Subcutaneous abdominal adipose tissue (tissue), 5 donors: ENCODE measurements at regions not wholly inside any gene's neighbourhood (a gene's known extent, or its start where the extent isn't known, plus 50 kb on each side); places are given as distances from the start of the nearest gene placed in this dataset.

Experiments
- H3K27ac ChIP-seq: one replicate; pipeline ENCODE4 v1.7.0; 2013; ENCODE audit warnings: low read depth, mild to moderate bottlenecking, inconsistent platforms, low read length, moderate library complexity
- H3K27me3 ChIP-seq, 5 donors: one replicate each; pipeline ENCODE4 v1.7.0; 2013; ENCODE audit warnings: low read length in 5 of 5, inconsistent platforms in 1 of 5; ENCODE audit not compliant: control insufficient read depth in 5 of 5, insufficient read depth in 4 of 5
- H3K36me3 ChIP-seq, 5 donors: one replicate each; pipeline ENCODE4 v1.7.0; 2013; ENCODE audit warnings: low read length in 5 of 5; ENCODE audit not compliant: control insufficient read depth in 5 of 5, insufficient read depth in 5 of 5
- H3K4me1 ChIP-seq, 5 donors: one replicate each; pipeline ENCODE4 v1.7.0; 2013; ENCODE audit warnings: low read length in 5 of 5, mild to moderate bottlenecking in 3 of 5, moderate library complexity in 1 of 5; ENCODE audit not compliant: control insufficient read depth in 5 of 5, insufficient read depth in 5 of 5
- H3K4me3 ChIP-seq, 5 donors: one replicate each; pipeline ENCODE4 v1.7.0; 2013; ENCODE audit warnings: low read length in 5 of 5, low read depth in 1 of 5
- H3K9ac ChIP-seq, 5 donors: one replicate each; pipeline ENCODE4 v1.7.0; 2013; ENCODE audit warnings: low read length in 5 of 5, mild to moderate bottlenecking in 4 of 5, moderate library complexity in 3 of 5
- H3K9me3 ChIP-seq, 5 donors: one replicate each; pipeline ENCODE4 v1.7.0; 2013; ENCODE audit warnings: low read length in 5 of 5; ENCODE audit not compliant: control insufficient read depth in 5 of 5
- donor health status: healthy.
- donor health status: healthy.
- donor health status: healthy.
- donor health status: healthy.
- donor health status: healthy.

DNA sequence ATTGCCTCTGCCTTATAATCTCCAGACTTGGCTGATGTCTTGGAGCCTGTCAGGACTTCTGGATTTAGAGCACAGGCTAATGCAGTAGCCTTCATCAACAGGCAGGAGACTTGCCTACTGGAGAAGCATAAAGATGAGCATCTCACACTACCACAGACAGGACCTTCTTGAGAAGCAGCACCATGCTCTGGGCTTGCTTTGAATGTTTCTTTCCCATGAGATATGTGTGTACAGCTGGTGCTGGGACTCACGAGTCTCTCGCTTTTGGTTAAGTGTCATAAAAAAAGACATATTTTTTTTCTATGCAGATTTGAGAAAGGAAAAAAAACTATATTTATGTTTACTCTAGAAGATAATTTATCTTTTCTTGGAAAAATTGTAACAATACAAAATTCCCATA is 671.3 kb downstream of the MRPL39 start:
- H3K4me1 ChIP-seq = peaks cover 0 to 10% (median 0%) of the 10 kb centered on the region in 5 donors
- H3K27me3 ChIP-seq = no peaks in the 10 kb centered on the region
- H3K4me3 ChIP-seq = no peak overlapping the region
- H3K27ac ChIP-seq = no peak overlapping the region
- no peaks in the 10 kb centered on the region for H3K9me3 ChIP-seq
- H3K9ac ChIP-seq = no peak overlapping the region
- H3K36me3 ChIP-seq = no peaks in the 10 kb centered on the region

DNA sequence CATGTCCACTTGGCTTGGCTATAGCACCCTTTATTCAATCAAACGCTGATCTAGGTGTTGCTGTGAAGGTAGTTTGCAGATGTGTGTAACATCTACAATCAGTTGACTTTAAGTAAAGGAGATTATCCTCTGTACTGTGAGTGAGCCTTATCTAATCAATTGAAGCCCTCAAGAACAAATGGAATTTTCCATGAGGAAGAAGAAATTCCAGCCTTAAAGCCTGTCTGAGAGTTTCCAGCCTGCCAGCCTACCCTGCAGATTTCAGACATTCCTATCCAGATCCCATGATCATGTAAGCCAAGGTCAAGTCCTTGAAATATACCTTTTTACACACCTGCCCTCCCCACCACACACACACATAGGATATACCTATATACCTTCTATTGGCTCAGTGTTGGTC is 696.7 kb downstream of the MRPL39 start:
- Histone ChIP-seq H3K9me3 (no peaks in the 10 kb centered on the region), H3K4me1 (no peaks in the 10 kb centered on the region), H3K36me3 (no peaks in the 10 kb centered on the region), H3K27ac (no peak overlapping the region), H3K27me3 (no peaks in the 10 kb centered on the region), H3K4me3 (no peak overlapping the region), H3K9ac (no peak overlapping the region)

DNA sequence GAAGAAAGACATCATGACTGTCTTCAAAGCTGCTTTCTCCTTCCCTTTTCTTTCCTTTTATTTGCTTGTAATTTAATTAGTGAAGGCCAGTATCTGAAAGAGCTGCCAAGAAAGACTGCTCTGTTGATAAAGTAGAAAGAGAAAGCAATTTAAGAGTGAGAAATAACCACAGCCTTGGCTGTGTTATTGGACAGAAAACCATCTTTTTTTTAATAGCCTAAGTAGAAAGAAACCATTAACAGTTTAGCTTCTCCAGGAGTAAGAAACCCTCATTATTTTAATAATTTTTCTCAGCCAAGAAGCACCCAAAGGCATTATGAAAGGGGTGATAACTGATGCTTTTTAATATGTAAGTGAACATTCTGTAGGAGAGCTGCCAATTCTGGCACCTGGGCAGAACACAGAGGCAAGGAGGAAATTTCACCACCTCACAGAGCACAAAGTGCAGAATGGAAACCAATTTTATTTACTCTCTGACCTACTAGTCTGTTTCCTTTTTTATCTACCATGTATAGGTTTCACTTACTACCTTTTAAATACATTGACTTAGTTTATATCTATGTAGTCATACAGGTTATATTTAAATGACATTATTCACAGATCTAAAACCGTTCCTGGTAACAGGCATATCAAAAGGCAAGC is 703.2 kb downstream of the MRPL39 start:
- H3K9ac ChIP-seq = no peak overlapping the region
- no peak overlapping the region for H3K4me3 ChIP-seq
- no peak overlapping the region for H3K27ac ChIP-seq
- no peaks in the 10 kb centered on the region for H3K27me3 ChIP-seq
- no peaks in the 10 kb centered on the region for H3K4me1 ChIP-seq
- H3K36me3 ChIP-seq = no peaks in the 10 kb centered on the region
- no peaks in the 10 kb centered on the region for H3K9me3 ChIP-seq

DNA sequence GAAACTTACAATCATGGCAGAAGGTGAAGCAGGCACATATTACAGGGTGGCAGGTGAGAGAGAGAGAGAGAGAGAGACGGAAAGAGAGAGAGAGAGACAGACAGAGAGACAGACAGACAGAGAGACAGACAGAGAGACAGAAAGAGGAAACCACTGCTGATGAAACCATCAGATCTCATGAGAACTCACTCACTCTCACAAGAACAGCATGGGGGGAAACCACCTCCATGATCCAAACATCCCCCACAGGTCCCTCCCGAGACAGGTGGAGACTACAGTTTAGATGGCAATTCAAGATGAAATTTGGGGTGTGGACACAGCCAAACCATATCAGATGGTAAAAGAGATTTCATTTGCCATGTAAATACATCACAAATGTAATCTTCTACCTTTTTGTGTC is 708.1 kb downstream of the MRPL39 start:
- Histone ChIP-seq H3K9ac (no peak overlapping the region), H3K4me3 (no peak overlapping the region), H3K36me3 (no peaks in the 10 kb centered on the region), H3K4me1 (no peaks in the 10 kb centered on the region), H3K27ac (no peak overlapping the region), H3K9me3 (no peaks in the 10 kb centered on the region), H3K27me3 (no peaks in the 10 kb centered on the region)

DNA sequence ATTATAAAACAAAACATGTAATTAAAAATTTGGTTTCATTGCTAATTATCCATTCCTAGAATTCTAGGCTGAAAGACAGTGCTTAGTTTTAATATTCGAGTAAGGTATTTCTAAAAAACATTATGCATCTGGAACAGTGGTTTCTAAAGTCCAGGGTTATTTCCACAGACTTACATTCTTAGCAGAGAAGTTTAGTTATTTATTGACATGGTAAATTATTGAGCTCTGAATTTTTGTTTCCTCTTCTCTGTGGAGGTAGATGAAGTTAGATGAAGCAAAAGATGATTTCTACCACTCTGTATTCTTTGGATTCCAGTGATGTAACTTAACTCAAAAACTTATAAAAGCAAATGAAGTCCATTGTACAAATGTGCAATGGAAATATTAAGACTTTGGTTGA is 709.4 kb downstream of the MRPL39 start:
- H3K36me3 ChIP-seq = no peaks in the 10 kb centered on the region
- no peak overlapping the region for H3K27ac ChIP-seq

DNA sequence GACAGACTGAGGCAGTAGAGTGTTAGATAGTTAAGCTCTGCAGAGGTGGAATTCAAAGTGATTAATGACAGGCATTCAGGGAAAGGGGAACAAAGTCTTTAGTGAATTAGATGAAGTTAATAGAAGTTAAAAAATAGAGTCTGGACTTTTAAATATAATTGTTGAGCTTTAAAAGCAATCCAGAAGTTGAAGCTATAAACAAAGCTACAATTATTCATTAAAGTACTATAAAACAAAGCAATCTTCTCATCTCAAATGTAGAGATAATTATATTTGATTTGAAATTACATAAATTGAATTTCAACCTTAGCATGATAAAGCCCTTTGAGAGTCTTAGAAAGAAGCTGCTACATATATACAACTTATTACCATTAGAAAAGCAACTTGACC is 710.6 kb downstream of the MRPL39 start:
- Histone ChIP-seq H3K9me3 (no peaks in the 10 kb centered on the region), H3K27ac (no peak overlapping the region), H3K36me3 (no peaks in the 10 kb centered on the region), H3K4me1 (no peaks in the 10 kb centered on the region), H3K9ac (no peak overlapping the region), H3K4me3 (no peak overlapping the region), H3K27me3 (no peaks in the 10 kb centered on the region)

More for the DNA sequence above, 709.4 kb downstream of the MRPL39 start:
- Histone ChIP-seq H3K27me3 (no peaks in the 10 kb centered on the region), H3K4me1 (no peaks in the 10 kb centered on the region), H3K9ac (no peak overlapping the region), H3K9me3 (no peaks in the 10 kb centered on the region), H3K4me3 (no peak overlapping the region)

DNA sequence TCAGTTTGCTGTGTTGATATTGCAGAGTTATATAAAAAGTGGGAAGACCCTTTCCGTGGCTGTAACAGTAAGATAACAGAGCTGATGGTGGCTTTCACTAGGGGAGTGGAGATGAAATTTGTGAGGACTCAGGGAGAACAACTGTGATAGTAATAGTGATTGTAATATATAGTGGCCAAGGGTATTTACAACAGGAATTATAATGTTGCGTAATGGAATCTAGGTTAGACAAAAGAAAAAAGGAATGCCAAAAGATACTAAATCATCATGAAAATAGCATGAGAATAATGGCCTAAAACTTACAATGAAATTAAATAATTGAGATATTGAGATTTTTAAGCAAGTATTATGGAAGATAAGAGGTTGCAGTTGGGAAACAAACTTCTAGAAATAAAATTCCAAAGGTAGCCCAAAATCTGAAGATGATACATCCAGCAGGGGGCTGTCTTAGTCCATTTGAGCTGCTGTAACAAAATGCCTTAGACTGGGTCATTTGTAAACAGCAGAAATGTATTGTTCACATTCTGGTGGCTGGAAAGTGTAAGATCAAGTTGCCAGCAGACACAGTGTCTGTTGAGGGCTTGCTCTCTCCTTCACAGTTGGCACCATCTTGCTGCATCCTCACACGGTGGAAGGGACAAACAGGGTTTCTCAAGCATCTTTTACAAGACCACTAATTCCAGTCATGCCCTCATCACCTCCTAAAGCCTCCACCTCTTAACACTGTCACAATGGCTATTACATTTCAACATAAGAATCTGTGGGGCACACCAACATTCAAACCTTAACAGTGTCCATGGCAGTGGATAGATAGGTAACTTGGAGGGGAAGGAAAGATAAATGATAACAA is 711.2 kb downstream of the MRPL39 start:
- Histone ChIP-seq H3K9me3 (no peaks in the 10 kb centered on the region), H3K27ac (no peak overlapping the region), H3K27me3 (no peaks in the 10 kb centered on the region), H3K4me1 (no peaks in the 10 kb centered on the region), H3K36me3 (no peaks in the 10 kb centered on the region), H3K9ac (no peak overlapping the region), H3K4me3 (no peak overlapping the region)

DNA sequence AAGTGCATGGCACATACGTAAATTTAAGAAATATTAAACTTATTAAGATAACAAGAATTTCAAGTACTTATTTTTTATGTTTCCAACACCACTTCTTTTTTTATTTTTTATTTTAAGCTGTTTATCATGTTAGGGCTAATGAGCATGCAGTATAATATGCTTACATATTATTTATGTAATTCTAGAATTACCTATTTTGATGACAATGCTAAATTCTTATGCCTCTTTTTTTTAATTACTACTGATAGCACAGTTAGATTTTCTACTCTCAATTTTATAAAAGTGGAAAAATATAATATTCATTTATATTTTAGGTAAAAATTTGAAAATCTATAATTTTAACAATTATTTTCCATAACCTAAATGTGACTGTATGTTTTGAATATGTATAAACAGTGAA is 713.0 kb downstream of the MRPL39 start:
- Histone ChIP-seq H3K9ac (no peak overlapping the region), H3K9me3 (no peaks in the 10 kb centered on the region)

DNA sequence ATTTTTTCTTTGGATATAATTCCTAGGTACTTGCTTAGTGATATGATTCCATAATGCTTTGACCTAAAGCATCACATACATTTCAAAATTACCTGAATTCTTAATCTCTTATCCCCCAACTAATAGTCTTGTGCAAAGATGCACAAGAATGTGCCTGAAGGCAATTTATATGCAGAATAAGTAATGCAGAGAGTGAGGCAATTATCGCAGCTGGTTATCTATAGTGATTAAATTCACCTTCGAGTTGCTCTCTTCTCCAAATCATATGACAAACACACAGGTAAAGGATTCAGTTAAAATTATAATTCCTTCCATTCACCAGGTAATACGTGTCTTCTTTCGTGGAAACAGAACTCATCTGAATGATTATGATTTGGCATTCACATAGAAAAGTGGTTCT is 717.3 kb downstream of the MRPL39 start:
- H3K4me1 ChIP-seq = no peaks in the 10 kb centered on the region
- H3K9ac ChIP-seq = no peak overlapping the region
- no peak overlapping the region for H3K27ac ChIP-seq
- H3K9me3 ChIP-seq = no peaks in the 10 kb centered on the region
- no peaks in the 10 kb centered on the region for H3K36me3 ChIP-seq
- no peaks in the 10 kb centered on the region for H3K27me3 ChIP-seq
- no peak overlapping the region for H3K4me3 ChIP-seq

More for the DNA sequence above, 713.0 kb downstream of the MRPL39 start:
- Histone ChIP-seq H3K4me1 (no peaks in the 10 kb centered on the region), H3K27ac (no peak overlapping the region), H3K4me3 (no peak overlapping the region), H3K27me3 (no peaks in the 10 kb centered on the region), H3K36me3 (no peaks in the 10 kb centered on the region)

DNA sequence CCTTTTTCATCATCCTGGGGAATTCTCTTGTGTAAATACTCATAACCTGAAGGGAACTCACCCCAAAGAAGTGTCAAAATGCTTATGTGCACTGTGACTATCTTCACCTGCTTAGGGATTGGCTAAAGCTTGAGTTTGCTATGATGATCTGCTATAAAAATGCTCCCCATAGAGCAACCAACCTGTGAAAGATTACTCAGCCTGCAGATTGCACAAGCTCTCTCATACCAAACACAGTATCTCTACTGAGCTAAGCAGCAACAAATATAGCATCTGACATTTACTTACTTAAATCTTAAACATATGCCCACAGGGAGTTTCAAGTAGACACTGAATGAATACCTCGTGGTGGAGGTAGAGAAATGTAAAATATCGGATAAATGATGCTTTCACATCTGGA is 725.8 kb downstream of the MRPL39 start:
- H3K4me3 ChIP-seq = no peak overlapping the region
- no peaks in the 10 kb centered on the region for H3K36me3 ChIP-seq
- no peaks in the 10 kb centered on the region for H3K4me1 ChIP-seq
- H3K9ac ChIP-seq = no peak overlapping the region
- H3K9me3 ChIP-seq = no peaks in the 10 kb centered on the region
- H3K27me3 ChIP-seq = no peaks in the 10 kb centered on the region
- no peak overlapping the region for H3K27ac ChIP-seq
